Central memory CD4-positive, alpha-beta T cell (primary cell): ENCODE measurements at regions not wholly inside any gene's neighbourhood (a gene's known extent, or its start where the extent isn't known, plus 50 kb on each side); places are given as distances from the start of the nearest gene placed in this dataset.
"Not testable (repeated sequence)": the region's sequence is repeated elsewhere in the genome, so short reads cannot be mapped to it uniquely, and the experiment has no call there.

ENCODE experiments used
- DNase-seq: peaks from one replicate; pipeline ENCODE4 v3.0.0; 2022

DNA sequence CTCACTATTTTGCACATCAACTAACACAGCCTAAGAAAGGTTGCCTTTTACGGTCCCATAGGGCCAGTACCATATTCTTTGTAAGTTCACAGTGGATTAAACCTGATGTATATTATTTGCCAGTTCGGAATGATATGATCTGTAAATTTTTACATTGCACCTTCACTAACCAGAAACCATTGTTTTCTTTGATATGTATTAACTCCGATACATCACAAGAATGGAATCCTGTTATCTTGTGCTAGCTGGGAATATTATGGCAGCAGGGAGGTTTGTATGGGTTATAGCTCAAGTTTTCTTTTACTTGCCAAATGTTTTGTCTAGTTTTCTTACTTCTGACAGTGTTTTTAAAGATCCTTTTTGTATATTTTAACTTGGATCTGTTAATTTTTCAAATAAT, 51.4 kb upstream of the S1PR1 start:
- no peak for DNase-seq

DNA sequence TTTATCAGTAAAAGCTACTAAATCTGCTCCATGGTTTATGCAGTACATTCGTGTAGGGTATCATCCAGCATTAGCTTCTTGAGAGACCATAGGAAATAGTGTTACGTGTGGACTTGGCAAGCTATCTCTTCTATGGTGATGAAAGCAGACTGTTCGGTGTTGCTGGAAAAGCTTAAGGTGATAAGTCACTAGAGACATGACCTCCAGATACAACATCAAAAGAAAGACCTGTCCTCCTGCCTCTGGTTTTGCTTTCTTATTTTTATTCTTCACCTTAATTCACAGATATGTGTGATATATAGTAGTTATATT, 53.5 kb upstream of the S1PR1 start:
- no peak for DNase-seq

DNA sequence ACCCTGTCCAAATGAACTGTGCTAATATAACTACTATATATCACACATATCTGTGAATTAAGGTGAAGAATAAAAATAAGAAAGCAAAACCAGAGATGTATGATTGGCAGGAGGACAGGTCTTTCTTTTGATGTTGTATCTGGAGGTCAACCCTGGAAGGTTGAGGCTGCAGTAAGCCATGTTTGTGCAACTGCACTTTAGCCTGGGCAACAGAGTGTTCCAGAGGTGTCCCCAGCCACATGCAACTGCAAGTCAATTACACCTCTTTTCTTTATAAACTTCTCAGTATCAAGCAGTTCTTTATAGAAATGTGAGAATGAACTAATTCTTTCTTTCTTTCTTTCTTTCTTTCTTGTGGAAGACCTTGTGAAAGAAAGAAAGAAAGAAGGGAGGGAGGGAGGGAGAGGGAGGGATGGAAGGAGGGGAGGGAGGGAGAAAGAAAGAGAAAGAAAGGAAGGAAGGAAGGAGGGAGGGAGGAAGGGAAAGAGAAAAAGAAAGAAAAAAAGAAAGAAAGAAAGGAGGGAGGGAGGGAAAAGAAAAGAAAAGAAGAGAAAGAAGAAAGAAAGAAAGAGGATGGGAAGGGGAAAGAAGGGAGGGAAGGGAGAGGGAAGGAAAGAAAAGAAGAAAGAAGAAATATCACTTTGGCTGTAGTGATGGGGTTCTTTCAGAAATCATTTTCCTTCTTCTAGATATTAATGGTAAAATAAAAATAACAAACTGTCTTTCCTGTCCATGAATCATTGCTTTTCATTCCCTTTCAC, 54.0 kb upstream of the S1PR1 start:
- DNase-seq = no peak

DNA sequence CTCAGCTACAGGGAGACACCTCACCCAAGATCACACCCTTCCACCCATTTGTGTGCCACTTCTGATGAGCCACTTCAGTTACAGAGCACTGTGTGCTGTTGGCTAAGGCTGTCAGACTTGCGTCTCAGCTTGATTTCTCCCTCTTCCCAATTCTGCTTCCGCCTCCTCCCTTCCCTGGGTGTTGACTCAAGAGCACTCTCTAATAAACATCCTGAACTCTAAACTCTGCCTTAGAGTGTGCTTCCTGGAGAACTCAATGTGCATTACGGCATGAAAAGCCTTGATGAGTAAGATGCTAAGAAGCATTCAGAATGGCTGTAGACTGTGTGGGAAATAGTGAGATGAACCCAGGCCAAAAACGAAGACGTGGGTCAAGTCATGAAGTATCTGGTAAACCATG, 54.9 kb upstream of the S1PR1 start:
- no peak for DNase-seq

DNA sequence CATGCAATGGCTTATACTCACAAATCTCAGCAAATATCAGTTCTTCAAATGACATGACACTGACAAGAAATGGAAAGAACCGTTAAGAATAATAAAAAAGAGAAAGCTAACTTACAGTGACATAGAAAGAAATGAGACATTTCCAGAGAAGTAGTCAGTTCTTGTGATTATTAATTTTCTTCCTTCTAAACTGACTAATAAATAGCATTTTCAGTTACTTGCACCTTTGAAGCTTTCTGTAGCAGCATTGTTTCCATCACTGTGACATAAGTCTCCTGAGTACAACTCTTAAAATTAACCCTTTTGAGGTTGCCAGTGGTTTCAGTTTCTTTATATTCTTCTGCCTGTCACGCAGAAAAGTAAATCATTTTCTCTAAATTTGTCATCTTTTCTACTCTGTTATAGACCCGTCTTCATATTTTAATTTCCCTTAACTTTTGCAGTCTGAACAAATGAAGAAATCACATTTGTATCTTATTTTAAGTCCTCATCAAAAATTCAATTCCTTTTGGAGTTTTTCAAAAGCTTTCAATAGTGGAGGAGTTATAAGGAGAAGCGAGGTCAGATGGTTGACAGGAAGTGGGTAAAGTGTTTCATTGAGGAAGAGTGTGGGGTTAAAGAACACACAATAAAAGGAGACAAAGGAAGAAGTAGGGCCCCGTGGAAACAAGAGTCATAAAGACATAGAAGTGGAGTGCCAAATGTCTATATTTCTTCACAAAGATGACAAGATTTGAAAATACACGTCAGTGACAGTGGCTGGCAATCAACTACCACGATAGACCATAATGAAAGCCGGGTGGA, 57.9 kb upstream of the S1PR1 start:
- peak; percentile 14 for DNase-seq

DNA sequence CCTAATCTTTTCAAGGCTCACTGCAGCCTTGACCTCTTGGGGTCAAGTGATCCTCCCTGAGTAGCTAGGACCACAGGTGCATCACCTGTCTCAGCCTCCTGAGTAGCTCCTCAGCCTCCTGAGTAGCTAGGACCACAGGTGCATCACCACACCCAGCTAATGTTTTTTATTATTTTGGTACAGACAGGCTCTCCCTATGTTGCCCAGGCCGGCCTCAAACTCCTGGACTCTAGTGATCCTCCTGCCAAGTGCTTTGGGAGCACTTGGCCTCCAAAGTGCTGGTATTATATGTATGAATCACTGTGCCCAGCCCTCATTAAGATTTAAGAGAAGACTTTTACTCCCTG, 58.5 kb upstream of the S1PR1 start:
- no peak for DNase-seq

DNA sequence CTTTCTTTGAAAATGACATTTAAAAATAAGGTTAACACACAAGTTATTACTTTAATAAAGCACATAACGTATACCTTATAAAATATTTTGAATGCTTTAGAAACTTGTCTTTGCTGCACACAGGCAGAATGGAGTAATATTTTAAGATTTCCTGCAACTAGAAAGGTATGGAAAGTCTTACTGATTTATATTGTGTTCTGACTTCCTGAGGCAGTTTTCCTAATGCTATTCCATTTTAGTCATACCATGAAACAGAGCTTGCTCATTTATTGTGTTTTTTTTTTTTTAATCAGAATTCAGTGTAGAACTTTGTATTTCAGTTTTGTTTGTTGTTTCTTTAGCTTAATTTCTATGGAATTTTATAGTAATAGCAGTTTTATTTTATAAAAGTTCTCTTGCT, 60.9 kb upstream of the S1PR1 start:
- DNase-seq = no peak

DNA sequence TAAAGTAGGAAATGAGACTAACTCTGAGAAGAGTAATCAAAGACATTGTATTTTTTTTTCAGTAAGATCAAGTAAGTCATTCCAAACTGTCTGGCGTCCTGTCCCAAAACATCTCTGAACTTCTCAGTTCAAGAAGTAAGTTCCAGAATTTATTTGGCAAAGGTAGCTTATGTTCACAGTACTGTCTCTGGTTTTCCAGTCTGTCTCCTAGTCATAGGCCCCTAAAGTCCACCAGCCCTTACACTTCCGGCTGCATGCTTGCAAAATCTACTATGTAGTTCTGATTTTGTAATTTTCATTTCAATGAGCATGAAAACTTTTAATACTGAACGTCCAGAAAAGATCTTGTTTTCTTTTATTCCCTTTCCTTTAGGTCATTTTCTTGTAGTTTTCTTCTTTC, 61.4 kb upstream of the S1PR1 start:
- DNase-seq = no peak

DNA sequence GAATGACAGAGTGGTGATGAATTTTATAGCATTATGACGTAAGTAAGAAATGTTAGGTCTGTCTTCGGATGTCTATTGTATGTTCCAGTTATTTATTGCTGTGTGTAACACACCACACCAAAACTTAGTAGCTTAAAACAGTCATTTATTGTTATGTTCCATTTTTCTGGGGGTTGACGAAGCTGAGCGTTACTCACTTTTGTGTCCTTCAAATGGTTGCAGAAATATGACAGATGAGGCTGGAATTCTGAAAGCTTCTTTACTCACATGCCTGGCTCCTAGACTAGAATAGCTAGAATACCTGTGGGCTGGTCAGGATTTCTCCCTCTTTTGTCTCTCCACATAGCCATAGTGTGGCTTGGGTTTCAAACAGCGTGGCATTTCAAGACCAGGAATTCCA, 62.1 kb upstream of the S1PR1 start:
- DNase-seq = no peak

DNA sequence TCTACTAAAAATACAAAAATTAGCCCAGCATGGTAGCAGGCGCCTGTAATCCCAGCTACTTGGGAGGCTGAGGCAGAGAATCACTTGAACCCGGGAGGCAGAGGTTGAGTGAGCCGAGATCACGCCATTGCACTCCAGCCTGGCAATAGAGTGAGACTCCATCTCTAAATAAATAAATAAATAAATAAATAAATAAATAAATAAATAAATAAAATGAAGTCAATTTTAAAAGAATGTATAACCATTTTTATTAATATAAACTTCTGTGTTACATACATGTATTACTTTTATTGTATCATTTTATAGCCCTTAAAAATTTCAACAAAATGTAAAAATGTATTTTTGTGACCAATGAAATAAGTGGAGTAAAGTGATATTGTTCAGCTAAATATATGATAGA, 62.5 kb upstream of the S1PR1 start:
- DNase-seq = not testable (repeated sequence)

DNA sequence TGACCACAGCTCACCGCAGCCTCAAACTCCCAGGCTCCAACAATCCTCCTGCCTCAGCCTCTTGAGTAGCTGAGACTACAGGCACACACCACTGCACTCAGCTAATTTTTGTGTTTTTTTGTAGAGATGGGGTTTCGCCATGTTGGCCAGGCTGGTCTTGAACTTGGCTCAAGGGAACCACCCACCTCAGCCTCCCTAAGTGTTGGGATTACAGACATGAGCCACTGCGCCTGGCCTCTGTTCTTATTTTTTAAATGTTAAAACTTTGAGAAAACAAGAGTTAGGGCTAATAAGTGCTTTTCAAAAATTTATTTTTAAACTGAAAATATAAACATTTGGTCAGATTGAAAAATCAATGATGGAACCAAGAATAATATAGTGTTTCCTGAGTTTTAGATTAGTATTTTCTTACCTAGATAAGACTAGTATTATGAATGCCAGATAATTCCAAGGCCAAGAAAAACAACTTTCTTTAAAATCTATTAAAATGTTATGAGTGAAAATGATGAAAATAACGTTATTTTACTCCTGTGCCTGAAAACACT, 66.2 kb upstream of the S1PR1 start:
- no peak for DNase-seq

DNA sequence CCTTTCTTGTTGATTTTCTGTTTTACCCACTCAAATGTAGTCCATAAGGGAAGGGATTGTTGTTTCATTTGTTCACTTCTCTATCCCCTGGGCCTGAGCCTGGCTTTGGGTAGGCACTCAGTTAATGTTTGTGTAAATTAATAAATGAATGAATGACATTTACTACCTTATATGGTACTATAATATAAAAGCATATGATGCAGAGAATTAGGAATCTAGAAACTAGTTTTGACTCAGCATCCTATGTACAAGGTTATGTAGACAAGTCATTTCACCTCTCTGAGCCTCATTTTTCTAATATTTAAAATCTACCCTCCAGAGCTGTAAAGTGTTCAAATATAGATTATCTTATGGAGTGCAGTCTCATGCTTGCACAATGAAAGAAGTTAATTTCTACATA, 68.9 kb upstream of the S1PR1 start:
- no peak for DNase-seq

DNA sequence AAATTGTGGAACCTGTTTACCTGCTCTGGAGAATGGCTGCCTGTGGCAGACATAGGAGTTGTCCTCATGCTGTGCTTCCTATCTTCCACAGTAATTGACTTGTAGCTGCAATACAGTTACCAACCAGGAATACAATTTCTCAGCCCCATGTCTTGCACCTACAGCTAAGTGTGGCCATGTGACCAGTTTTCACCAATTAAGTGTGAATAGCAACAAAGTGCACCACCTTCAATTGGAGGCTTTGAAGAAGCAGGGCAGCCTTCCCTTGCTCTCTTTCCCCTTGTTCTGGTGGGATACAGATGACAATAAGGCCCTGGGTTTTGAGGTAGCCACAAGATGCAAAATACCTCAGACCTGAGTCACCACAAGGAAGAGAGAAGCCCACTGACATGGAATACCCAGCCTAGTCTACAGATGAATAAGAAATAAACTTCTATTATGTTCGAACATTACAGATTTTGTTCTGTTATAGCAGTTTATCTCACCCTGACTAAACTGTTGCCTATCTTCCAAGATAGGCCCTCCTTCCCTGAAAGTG, 70.2 kb upstream of the S1PR1 start:
- no peak for DNase-seq

DNA sequence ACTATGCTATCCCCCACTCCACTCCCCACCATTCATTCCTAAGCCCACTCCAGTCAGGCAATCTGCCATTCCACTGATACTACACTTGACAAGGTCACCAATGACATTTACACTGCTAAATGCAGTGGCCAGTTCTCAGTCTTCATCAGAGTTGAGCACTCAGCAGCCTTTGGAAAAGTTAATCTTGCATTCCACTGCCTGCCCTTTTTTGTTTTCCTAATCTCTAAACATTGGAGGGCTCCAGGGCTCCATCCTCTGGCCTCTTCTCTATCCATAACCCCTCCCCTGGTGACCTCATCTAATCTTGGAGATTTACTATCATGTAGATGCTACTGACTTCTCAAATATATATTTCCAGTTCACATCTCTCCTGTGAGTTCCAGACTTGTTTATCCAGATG, 70.9 kb upstream of the S1PR1 start:
- no peak for DNase-seq

DNA sequence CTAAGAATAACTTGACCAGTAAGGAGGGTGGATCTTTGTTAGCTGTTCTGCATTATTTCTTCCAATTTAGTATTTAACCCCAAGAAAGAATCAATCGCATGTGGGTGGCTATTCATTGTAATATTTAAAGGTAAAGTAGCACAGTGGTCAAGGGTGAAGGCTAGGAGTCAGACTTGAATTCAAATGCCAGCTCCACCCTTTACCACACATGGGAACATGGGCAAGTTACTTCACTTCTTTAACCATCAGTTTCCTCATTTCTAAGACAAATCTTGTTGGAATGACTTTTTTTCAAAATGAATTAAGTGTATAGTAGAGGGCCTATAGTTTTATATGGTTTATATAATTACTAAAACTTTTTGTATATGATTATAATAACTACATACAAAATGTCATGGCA, 71.3 kb upstream of the S1PR1 start:
- DNase-seq = no peak

DNA sequence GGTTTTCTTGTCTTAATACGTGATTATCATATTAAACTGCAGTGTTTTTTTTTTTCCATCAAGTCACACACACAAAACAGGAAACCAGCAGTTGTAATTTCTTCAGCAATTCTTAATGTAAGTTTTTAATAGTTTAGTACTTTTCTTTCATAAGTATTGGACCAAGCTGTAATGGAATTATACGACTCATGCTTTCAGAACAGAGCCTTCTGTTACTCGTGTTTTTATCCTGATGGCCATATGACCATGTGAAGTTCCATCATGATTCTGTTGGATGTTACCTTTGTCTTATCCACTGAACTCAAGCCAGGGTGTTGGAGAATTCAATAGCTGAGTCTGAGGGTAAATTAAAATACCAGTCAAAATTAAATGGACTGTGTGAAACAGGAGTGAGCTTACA, 72.0 kb upstream of the S1PR1 start:
- DNase-seq = no peak

DNA sequence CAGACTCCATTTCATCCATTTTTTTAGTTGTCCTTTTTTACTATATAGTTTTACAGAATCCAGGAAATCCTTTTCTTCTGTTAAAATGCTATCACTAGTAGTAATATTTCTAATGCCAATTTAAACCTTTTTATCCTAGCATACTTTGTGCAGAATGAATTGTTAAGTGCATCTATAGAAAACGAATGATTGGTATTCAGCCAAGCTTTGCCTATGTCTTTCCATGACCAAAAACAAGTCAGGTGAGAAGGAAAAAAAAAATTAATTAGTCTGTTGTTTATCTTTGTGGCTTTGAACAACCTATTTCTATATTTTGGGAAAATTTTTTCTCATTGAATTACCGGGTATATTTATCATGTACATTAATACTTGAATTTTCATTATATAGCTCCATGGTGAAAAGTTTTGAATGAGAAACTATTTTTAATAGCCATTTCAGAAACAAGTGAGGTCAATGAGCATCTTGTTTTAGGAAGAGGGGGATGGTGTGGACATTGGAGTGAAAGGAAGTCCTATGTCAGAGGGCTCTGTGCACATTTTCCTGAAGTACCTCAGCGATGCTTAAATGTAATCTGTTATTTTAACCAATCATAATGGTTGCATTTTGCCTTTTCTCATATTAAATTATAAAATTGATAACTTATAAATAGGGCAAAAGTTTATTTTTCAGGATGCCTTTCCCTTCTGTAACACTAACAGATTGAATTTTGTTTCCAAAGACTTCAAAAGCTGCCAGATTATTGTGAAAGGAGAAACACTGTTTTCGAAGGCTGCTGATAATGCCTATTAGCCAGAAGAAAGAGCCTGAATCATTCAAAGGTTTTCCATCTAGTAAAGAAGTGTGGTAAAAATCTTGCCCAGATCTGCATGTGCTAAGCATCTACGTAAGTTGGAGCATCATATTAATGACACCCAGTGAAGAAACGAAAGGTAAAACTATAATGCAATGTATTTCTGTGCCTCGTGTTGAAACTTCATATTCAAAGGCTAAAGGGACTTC, 73.8 kb upstream of the S1PR1 start:
- DNase-seq = no peak

DNA sequence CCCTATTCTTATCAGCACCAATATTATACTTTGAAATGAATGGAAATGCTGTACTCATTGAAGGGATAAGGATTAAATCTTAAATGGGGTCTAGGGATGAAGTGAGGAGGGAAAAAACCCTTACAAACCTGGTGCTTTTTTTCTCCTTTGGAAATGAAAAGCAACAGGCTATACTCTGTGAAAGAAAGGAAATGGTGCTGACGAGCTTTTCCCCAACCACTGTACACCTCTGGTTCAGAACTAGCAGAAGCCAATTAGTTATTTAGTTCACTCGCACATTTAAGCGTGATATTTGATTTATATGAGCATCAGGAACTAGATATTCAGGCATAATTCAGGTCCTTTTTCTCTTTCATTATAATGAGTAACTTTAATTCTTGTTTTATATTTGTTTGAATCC, 74.5 kb upstream of the S1PR1 start:
- DNase-seq = no peak

DNA sequence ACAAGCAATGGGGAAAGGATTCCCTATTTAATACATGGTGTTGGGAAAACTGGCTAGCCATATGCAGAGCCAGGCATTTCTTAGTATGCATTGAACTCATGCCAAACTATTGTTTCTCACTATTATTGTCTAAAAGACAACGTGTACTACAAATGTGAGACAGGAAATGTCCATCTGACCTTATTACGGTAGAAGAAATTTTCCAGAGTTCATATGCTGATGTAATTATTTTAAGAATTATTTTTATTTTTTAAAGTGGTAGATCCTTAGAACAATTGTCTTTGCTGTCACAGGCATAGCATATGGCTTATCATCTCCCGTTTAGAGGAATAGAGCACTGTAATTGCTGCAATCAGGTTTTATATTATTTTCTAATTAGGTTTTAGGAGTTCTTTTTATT, 75.2 kb upstream of the S1PR1 start:
- DNase-seq = no peak

DNA sequence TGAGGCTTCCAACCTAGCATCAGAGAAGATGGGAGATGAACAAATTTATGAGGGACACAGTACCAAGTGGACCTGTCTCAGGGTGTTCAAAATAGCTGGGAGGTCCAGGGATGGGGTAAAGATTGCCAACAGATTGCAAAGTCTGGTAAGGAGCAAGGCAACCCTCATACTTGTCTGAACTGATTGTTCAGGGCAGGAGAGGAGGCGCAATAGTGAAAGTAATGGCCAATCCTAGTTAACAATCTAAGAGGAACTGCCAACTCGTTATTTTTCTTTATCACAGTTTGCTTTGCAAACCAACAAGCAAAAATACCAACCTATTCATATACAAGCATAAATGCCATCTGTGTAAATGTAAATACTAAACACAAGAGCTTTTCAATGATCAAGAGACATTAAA, 78.4 kb upstream of the S1PR1 start:
- no peak for DNase-seq

DNA sequence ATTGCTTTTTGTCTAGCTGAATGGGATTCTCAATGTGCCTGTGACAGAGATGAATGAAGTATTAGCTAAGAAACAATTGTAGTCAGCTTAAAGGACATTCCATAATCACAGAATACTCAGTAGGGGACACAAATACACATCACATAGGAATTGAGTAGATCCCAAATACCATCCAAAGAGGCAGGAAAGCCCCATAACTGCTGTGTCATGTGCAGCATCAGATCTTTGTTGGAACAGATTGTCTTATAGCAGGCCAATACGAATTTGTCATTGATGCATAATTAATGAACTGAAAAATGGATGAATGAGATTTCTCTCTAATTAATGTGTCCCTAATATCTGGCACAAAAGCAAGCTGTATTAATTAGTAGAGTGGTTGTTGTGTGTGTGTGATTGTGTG, 82.3 kb upstream of the S1PR1 start:
- DNase-seq = no peak

DNA sequence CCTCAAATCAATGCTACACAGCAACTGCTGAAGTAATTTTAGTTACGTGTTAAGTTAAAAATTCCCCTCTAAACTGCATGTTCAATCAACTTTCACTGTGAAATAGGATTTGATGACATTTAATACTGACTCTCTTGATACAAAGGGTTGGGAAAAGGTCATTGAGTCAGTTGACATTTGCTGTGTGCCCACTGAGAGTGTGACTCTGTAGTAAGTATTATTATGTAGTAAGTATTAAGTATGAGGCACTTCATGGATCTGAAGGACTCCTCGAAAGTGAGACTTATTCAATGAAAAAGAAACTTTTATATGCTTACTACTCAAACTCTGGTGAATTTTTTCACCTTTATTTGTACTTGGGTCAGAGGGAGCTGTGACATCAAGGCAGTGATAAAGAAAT, 83.1 kb upstream of the S1PR1 start:
- no peak for DNase-seq

DNA sequence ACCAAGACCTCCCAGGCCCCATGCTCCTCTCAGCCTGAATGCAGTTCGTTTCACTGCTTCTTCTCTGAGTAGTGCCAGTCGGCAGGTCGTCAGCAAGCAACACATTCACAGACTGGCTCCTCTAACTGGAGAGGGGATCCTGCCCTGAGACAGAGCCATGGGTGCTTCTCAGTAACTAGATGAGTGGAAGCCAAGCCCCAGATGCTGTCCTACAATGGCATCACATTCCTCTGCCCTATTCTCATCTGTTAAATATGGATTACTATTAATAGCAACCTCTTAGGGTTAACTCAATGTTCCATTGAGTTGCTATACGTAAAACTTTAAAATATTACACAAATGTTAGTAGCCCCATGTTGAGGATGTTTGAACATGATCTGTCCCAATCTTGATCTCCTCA, 84.2 kb upstream of the S1PR1 start:
- no peak for DNase-seq
